ENCODE measurements at regions not wholly inside any gene's neighbourhood (a gene's known extent, or its start where the extent isn't known, plus 50 kb on each side); places are given as distances from the start of the nearest gene placed in this dataset.

- TF ChIP-seq CTCF (IDR thresholded peaks at IDR 0.05; ENCODE audit: extremely low read depth in 1 of 2, insufficient read depth in 1 of 2, low read depth in 1 of 2, low read length in 2 of 2), result no peak
- TF ChIP-seq GATA2 (IDR thresholded peaks at IDR 0.05; ENCODE audit: insufficient read depth, insufficient read length, low read depth, low read length), result no peak
- TF ChIP-seq EZH2 (IDR thresholded peaks at IDR 0.05; ENCODE audit: borderline replicate concordance, low read depth, low read length, severe bottlenecking), result no peak
- no peak for TF ChIP-seq MAX (IDR thresholded peaks at IDR 0.05; ENCODE audit: insufficient read depth, insufficient read length)
- no peak for TF ChIP-seq POLR2A (IDR thresholded peaks at IDR 0.05; ENCODE audit: low read depth, low read length)
- no peak for TF ChIP-seq POLR2AphosphoS5 (IDR thresholded peaks at IDR 0.05; ENCODE audit: insufficient read depth, low read depth, low read length)
Measured at GRCh38 chr15:31503256-31503655, 176.6 kb downstream of the KLF13 start.

Measured in endothelial cell of umbilical vein (primary cell).